ENCODE measurements at regions not wholly inside any gene's neighbourhood (a gene's known extent, or its start where the extent isn't known, plus 50 kb on each side); places are given as distances from the start of the nearest gene placed in this dataset.
"Not testable (repeated sequence)": the region's sequence is repeated elsewhere in the genome, so short reads cannot be mapped to it uniquely, and the experiment has no call there.

DNA sequence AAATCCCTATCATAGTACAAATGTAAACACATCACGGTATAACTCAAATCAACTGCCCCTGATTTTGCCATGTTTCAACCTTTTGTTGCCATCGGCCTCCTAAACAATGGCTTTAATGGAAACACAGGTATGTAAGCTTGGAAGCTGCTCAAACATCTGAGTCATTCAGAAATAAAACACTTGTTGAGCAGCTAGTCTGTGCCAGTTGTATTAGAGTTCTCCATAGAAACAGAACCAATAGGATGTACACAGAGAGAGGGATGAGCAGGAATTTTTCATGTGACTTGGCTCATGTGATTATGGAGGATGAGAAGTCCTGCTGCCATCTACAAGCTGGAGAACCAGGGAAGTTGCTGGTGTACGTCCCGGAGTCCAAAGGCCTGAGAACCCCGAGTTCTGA lies 186.1 kb downstream of the LMLN start:
- TF ChIP-seq, protein P1, sequence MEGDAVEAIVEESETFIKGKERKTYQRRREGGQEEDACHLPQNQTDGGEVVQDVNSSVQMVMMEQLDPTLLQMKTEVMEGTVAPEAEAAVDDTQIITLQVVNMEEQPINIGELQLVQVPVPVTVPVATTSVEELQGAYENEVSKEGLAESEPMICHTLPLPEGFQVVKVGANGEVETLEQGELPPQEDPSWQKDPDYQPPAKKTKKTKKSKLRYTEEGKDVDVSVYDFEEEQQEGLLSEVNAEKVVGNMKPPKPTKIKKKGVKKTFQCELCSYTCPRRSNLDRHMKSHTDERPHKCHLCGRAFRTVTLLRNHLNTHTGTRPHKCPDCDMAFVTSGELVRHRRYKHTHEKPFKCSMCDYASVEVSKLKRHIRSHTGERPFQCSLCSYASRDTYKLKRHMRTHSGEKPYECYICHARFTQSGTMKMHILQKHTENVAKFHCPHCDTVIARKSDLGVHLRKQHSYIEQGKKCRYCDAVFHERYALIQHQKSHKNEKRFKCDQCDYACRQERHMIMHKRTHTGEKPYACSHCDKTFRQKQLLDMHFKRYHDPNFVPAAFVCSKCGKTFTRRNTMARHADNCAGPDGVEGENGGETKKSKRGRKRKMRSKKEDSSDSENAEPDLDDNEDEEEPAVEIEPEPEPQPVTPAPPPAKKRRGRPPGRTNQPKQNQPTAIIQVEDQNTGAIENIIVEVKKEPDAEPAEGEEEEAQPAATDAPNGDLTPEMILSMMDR (IDR thresholded peaks at IDR 0.05): not testable (repeated sequence)
- TF ChIP-seq POLR2A (IDR thresholded peaks at IDR 0.05): not testable (repeated sequence)

Data from body of pancreas (tissue), 4 donors.